ENCODE measurements at regions not wholly inside any gene's neighbourhood (a gene's known extent, or its start where the extent isn't known, plus 50 kb on each side); places are given as distances from the start of the nearest gene placed in this dataset.

GRCh38 chr4:147094238-147094637 lies 148.6 kb upstream of the TTC29 start:
- no peaks in the 10 kb centered on the region for H3K36me3 ChIP-seq
- intact Hi-C loops (cut with DNase I; ENCODE audit: low total_unique reads): no loop called here
- DNase-seq (ENCODE audit: low spot score in 2 of 2): no peak
- TF ChIP-seq POLR2AphosphoS5 (IDR thresholded peaks at IDR 0.05): no peak
- TF ChIP-seq POLR2A (IDR thresholded peaks at IDR 0.05): no peak
- no peak for TF ChIP-seq CTCF (IDR thresholded peaks at IDR 0.05)
- no peaks in the 10 kb centered on the region for H3K27me3 ChIP-seq
- no peak overlapping the region for H3K27ac ChIP-seq
- no peaks in the 10 kb centered on the region for H3K9me3 ChIP-seq
- no peak overlapping the region for H3K4me3 ChIP-seq
- no peaks in the 10 kb centered on the region for H3K4me1 ChIP-seq

- no peaks in the 10 kb centered on the region for H3K4me1 ChIP-seq
- peak; percentile 62 to 76 (median 69) for TF ChIP-seq CTCF (IDR thresholded peaks at IDR 0.05)
- no peak for TF ChIP-seq POLR2A (IDR thresholded peaks at IDR 0.05)
- H3K27ac ChIP-seq: no peak overlapping the region
- intact Hi-C loops (cut with DNase I; ENCODE audit: low total_unique reads): no loop called here
- no peaks in the 10 kb centered on the region for H3K9me3 ChIP-seq
- DNase-seq (ENCODE audit: low spot score in 2 of 2): no peak
- H3K4me3 ChIP-seq: no peak overlapping the region
- H3K36me3 ChIP-seq: no peaks in the 10 kb centered on the region
- no peaks in the 10 kb centered on the region for H3K27me3 ChIP-seq
These were observed 151.3 kb upstream of the TTC29 start for GRCh38 chr4:147096667-147097604.

GRCh38 chr4:147101678-147102077 lies 156.0 kb upstream of the TTC29 start:
- no peak for DNase-seq (ENCODE audit: low spot score in 2 of 2)
- H3K27ac ChIP-seq: no peak overlapping the region
- TF ChIP-seq CTCF (IDR thresholded peaks at IDR 0.05): no peak
- no peak for TF ChIP-seq POLR2AphosphoS5 (IDR thresholded peaks at IDR 0.05)
- TF ChIP-seq POLR2A (IDR thresholded peaks at IDR 0.05): no peak
- H3K4me1 ChIP-seq: no peaks in the 10 kb centered on the region
- H3K9me3 ChIP-seq: no peaks in the 10 kb centered on the region
- H3K36me3 ChIP-seq: no peaks in the 10 kb centered on the region
- intact Hi-C loops (cut with DNase I; ENCODE audit: low total_unique reads): no loop called here
- no peak overlapping the region for H3K4me3 ChIP-seq
- no peaks in the 10 kb centered on the region for H3K27me3 ChIP-seq

GRCh38 chr4:147102596-147102995 lies 156.9 kb upstream of the TTC29 start:
- Histone ChIP-seq H3K27ac (no peak overlapping the region), H3K9me3 (no peaks in the 10 kb centered on the region), H3K4me1 (no peaks in the 10 kb centered on the region), H3K27me3 (no peaks in the 10 kb centered on the region), H3K4me3 (no peak overlapping the region), H3K36me3 (no peaks in the 10 kb centered on the region)
- intact Hi-C loops (cut with DNase I; ENCODE audit: low total_unique reads): no loop called here
- TF ChIP-seq POLR2A (IDR thresholded peaks at IDR 0.05) (no peak), POLR2AphosphoS5 (IDR thresholded peaks at IDR 0.05) (no peak)
- no peak for DNase-seq (ENCODE audit: low spot score in 2 of 2)

GRCh38 chr4:147103403-147103946 lies 157.8 kb upstream of the TTC29 start:
- TF ChIP-seq POLR2AphosphoS5 (IDR thresholded peaks at IDR 0.05) (peak in 1 of 3 donors; percentile 16), CTCF (IDR thresholded peaks at IDR 0.05) (no peak), POLR2A (IDR thresholded peaks at IDR 0.05) (no peak)
- DNase-seq (ENCODE audit: low spot score in 2 of 2): no peak
- intact Hi-C loops (cut with DNase I; ENCODE audit: low total_unique reads): no loop called here
- H3K4me1 ChIP-seq: no peaks in the 10 kb centered on the region
- H3K27ac ChIP-seq: no peak overlapping the region
- no peak overlapping the region for H3K4me3 ChIP-seq
- H3K9me3 ChIP-seq: no peaks in the 10 kb centered on the region
- H3K36me3 ChIP-seq: no peaks in the 10 kb centered on the region
- no peaks in the 10 kb centered on the region for H3K27me3 ChIP-seq

Measured in breast epithelium (tissue), 4 donors.